Astrocyte (in vitro differentiated cells and primary cell): ENCODE measurements at regions not wholly inside any gene's neighbourhood (a gene's known extent, or its start where the extent isn't known, plus 50 kb on each side); places are given as distances from the start of the nearest gene placed in this dataset.

Source experiments
- CTCF ChIP-seq: IDR thresholded peaks from 2 replicates; pipeline ENCODE4 v1.5.1; 2011; ENCODE audit warnings: low read depth, mild to moderate bottlenecking, inconsistent platforms, low read length, moderate library complexity; ENCODE audit not compliant: insufficient read depth
- EZH2 ChIP-seq: IDR thresholded peaks from 2 replicates; pipeline ENCODE4 v1.6.1; 2012; ENCODE audit warnings: mild to moderate bottlenecking, low read length, inconsistent platforms; ENCODE audit not compliant: insufficient read depth

- TF ChIP-seq CTCF (no peak), EZH2 (no peak)
Measured at GRCh38 chr17:77530591-77530990, 389.8 kb downstream of the SEC14L1 start.
